ENCODE measurements at regions not wholly inside any gene's neighbourhood (a gene's known extent, or its start where the extent isn't known, plus 50 kb on each side); places are given as distances from the start of the nearest gene placed in this dataset.

DNA sequence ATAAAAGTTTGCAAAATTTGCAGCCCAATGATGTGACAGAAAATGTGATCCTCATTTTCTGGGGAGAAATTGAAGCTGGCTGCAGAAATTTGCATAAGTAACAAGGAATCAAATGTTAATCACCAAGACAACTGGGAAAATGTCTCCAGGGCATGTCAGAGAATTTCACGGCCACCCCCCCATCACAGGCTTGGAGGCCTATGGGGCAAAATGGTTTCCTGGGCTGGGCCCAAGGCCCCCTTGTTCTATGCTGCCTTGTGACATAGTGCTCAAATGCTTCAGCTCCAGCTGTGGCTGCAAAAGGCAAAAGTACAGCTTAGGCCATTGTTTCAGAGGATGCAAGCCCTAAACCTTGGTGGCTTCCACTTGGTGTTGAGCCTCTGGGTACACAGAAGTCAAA, 1202.6 kb downstream of the EPHA7 start:
- TF ChIP-seq POLR2A (IDR thresholded peaks at IDR 0.05) (no peak), POLR2AphosphoS5 (IDR thresholded peaks at IDR 0.05) (no peak)
- TF ChIP-seq, protein P1, sequence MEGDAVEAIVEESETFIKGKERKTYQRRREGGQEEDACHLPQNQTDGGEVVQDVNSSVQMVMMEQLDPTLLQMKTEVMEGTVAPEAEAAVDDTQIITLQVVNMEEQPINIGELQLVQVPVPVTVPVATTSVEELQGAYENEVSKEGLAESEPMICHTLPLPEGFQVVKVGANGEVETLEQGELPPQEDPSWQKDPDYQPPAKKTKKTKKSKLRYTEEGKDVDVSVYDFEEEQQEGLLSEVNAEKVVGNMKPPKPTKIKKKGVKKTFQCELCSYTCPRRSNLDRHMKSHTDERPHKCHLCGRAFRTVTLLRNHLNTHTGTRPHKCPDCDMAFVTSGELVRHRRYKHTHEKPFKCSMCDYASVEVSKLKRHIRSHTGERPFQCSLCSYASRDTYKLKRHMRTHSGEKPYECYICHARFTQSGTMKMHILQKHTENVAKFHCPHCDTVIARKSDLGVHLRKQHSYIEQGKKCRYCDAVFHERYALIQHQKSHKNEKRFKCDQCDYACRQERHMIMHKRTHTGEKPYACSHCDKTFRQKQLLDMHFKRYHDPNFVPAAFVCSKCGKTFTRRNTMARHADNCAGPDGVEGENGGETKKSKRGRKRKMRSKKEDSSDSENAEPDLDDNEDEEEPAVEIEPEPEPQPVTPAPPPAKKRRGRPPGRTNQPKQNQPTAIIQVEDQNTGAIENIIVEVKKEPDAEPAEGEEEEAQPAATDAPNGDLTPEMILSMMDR (IDR thresholded peaks at IDR 0.05), result no peak
- H3K27ac ChIP-seq, result no peak overlapping the region
- H3K36me3 ChIP-seq, result no peaks in the 10 kb centered on the region
- intact Hi-C loops (cut with DNase I; ENCODE audit: low total_unique reads), result no loop called here
- H3K4me3 ChIP-seq, result no peak overlapping the region
- no peak for DNase-seq (ENCODE audit: low spot score in 2 of 2)
- H3K9me3 ChIP-seq, result peaks cover 0 to 3% of the 10 kb centered on the region in 2 donors
- H3K27me3 ChIP-seq, result no peaks in the 10 kb centered on the region
- H3K4me1 ChIP-seq, result no peaks in the 10 kb centered on the region

GRCh38 chr6:92201618-92202017, 1217.7 kb downstream of the EPHA7 start:
- no peak overlapping the region for H3K4me3 ChIP-seq
- H3K4me1 ChIP-seq, result no peaks in the 10 kb centered on the region
- peaks cover 0 to 5% of the 10 kb centered on the region in 2 donors for H3K9me3 ChIP-seq
- DNase-seq (ENCODE audit: low spot score in 2 of 2), result no peak
- no peaks in the 10 kb centered on the region for H3K27me3 ChIP-seq
- intact Hi-C loops (cut with DNase I; ENCODE audit: low total_unique reads), result loop anchor here (5.0 kb wide), 1 partner anchor 496 kb away; no protein-coding TSS in a partner anchor
- TF ChIP-seq, protein P1 (IDR thresholded peaks at IDR 0.05), result no peak
- TF ChIP-seq POLR2A (IDR thresholded peaks at IDR 0.05) (no peak), POLR2AphosphoS5 (IDR thresholded peaks at IDR 0.05) (no peak)
- H3K27ac ChIP-seq, result no peak overlapping the region
- no peaks in the 10 kb centered on the region for H3K36me3 ChIP-seq

- H3K4me1 ChIP-seq, result no peaks in the 10 kb centered on the region
- no peak overlapping the region for H3K27ac ChIP-seq
- TF ChIP-seq POLR2AphosphoS5 (IDR thresholded peaks at IDR 0.05), result no peak
- TF ChIP-seq, protein P1 (IDR thresholded peaks at IDR 0.05), result no peak
- TF ChIP-seq POLR2A (IDR thresholded peaks at IDR 0.05), result no peak
- intact Hi-C loops (cut with DNase I; ENCODE audit: low total_unique reads), result no loop called here
- DNase-seq (ENCODE audit: low spot score in 2 of 2), result no peak
- H3K9me3 ChIP-seq, result peaks cover 0 to 5% of the 10 kb centered on the region in 2 donors
- H3K36me3 ChIP-seq, result no peaks in the 10 kb centered on the region
- H3K27me3 ChIP-seq, result no peaks in the 10 kb centered on the region
- no peak overlapping the region for H3K4me3 ChIP-seq
These were observed 1223.0 kb downstream of the EPHA7 start for GRCh38 chr6:92196325-92196724.

DNA sequence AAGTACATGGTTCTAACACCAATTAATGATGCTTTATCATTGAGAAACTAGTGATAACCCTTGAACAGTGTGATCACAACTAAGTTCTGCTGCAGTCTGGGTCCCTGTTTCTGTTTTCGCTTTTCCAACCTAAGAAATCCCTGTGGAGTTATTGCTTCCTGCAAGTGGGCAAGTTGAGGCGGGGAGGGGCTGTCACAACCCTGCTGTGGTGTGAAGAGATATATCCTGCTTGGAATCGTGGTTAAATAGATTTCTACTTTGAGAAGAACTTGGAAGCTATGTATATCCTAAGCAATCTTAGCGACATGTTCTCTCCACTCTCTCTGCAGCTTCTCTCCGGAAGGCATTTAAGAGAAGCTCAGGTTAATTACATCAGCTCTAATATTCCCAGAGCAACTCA, 1223.6 kb downstream of the EPHA7 start:
- peaks cover 0 to 5% of the 10 kb centered on the region in 2 donors for H3K9me3 ChIP-seq
- H3K4me1 ChIP-seq, result no peaks in the 10 kb centered on the region
- H3K27ac ChIP-seq, result no peak overlapping the region
- H3K36me3 ChIP-seq, result no peaks in the 10 kb centered on the region
- no peak for TF ChIP-seq POLR2A (IDR thresholded peaks at IDR 0.05)
- TF ChIP-seq, protein P1 (IDR thresholded peaks at IDR 0.05), result no peak
- TF ChIP-seq POLR2AphosphoS5 (IDR thresholded peaks at IDR 0.05), result no peak
- H3K27me3 ChIP-seq, result no peaks in the 10 kb centered on the region
- no peak overlapping the region for H3K4me3 ChIP-seq
- intact Hi-C loops (cut with DNase I; ENCODE audit: low total_unique reads), result no loop called here
- no peak for DNase-seq (ENCODE audit: low spot score in 2 of 2)

GRCh38 chr6:92188016-92188415, 1231.3 kb downstream of the EPHA7 start:
- H3K27ac ChIP-seq, result no peak overlapping the region
- no peak overlapping the region for H3K4me3 ChIP-seq
- H3K4me1 ChIP-seq, result no peaks in the 10 kb centered on the region
- no peak for DNase-seq (ENCODE audit: low spot score in 2 of 2)
- intact Hi-C loops (cut with DNase I; ENCODE audit: low total_unique reads), result no loop called here
- no peaks in the 10 kb centered on the region for H3K27me3 ChIP-seq
- H3K9me3 ChIP-seq, result no peaks in the 10 kb centered on the region
- TF ChIP-seq POLR2A (IDR thresholded peaks at IDR 0.05) (no peak), POLR2AphosphoS5 (IDR thresholded peaks at IDR 0.05) (no peak)
- TF ChIP-seq, protein P1 (IDR thresholded peaks at IDR 0.05), result no peak
- no peaks in the 10 kb centered on the region for H3K36me3 ChIP-seq

Measured in breast epithelium (tissue), 4 donors.